AG09309 (cell line): ENCODE measurements at regions not wholly inside any gene's neighbourhood (a gene's known extent, or its start where the extent isn't known, plus 50 kb on each side); places are given as distances from the start of the nearest gene placed in this dataset.
A peak's percentile ranks its signal among the peaks of the same experiment; 100 is the strongest.
"Not testable (repeated sequence)": the region's sequence is repeated elsewhere in the genome, so short reads cannot be mapped to it uniquely, and the experiment has no call there.

Experiments
- DNase-seq: peaks from one replicate; pipeline ENCODE4 v3.0.0-alpha.2; 2010; ENCODE audit warnings: low read depth
- H3K4me3 ChIP-seq: 2 replicates; pipeline ENCODE4 v1.5.1; 2011; ENCODE audit warnings: mild to moderate bottlenecking, low read depth, low read length, moderate library complexity; ENCODE audit not compliant: control insufficient read depth
- CTCF ChIP-seq: IDR thresholded peaks from 2 replicates; pipeline ENCODE4 v1.5.1; 2011; ENCODE audit warnings: mild to moderate bottlenecking, low read depth, low read length, inconsistent platforms; ENCODE audit not compliant: insufficient read depth, control insufficient read depth; ENCODE audit errors: missing control alignments

GRCh38 chr11:119586181-119586580 is 142.8 kb downstream of the NECTIN1 start:
- no peak overlapping the region for H3K4me3 ChIP-seq
- DNase-seq, result no peak
- TF ChIP-seq CTCF, result no peak

GRCh38 chr11:119585043-119585781 is 143.8 kb downstream of the NECTIN1 start:
- no peak for TF ChIP-seq CTCF
- no peak for DNase-seq
- peak overlapping the region; percentile 46 for H3K4me3 ChIP-seq

- no peak for TF ChIP-seq CTCF
- peak overlapping the region; percentile 46 for H3K4me3 ChIP-seq
- peak; percentile 34 for DNase-seq
Observed at GRCh38 chr11:119584193-119585042, 144.6 kb downstream of the NECTIN1 start.

GRCh38 chr11:119583585-119583984 is 145.4 kb downstream of the NECTIN1 start:
- no peak for DNase-seq
- no peak overlapping the region for H3K4me3 ChIP-seq

GRCh38 chr11:119581396-119581795 is 147.6 kb downstream of the NECTIN1 start:
- not testable (repeated sequence) for DNase-seq, H3K4me3 ChIP-seq

More at GRCh38 chr11:119583585-119583984, 145.4 kb downstream of the NECTIN1 start:
- TF ChIP-seq CTCF, result no peak

GRCh38 chr11:119580751-119581150 is 148.2 kb downstream of the NECTIN1 start:
- TF ChIP-seq CTCF, result no peak
- no peak for DNase-seq
- H3K4me3 ChIP-seq, result no peak overlapping the region

GRCh38 chr11:119580081-119580480 is 148.9 kb downstream of the NECTIN1 start:
- TF ChIP-seq CTCF, result no peak
- no peak for DNase-seq
- no peak overlapping the region for H3K4me3 ChIP-seq
